Right forelimb (tissue), 1 donor: ENCODE measurements at regions not wholly inside any gene's neighbourhood (a gene's known extent, or its start where the extent isn't known, plus 50 kb on each side); places are given as distances from the start of the nearest gene placed in this dataset.

Experiments used
- DNase-seq: peaks from one replicate; pipeline ENCODE4 v3.0.0-alpha.2; 2018

DNA sequence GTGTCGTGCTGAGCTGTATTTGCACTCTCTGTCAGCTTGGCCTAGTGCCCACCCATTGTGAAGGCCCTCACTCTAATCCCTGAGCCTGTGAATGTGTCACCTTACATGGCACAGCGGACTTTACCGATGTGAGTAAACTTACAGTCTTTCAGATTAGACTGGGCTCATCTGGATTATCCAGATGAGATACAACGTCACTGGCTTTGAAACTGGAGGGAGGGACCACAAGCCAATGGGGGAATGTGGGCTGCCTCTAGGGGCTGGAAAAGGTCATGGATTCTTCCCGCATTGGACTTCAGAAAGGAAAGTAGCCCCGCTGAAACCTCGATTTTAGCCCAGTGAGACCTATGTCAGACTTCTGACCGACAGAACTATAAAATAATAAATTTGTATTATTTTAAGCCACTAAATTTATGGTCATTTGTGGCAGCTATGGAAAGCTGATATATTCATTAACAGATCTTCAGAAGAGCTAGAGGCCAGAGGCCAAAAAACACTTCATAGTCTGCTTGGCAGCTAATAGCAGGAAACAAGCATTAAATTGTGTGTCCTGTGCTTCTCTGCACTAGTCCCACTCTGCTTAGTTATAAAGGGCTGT is 139.0 kb upstream of the GAS1 start:
- no peak for DNase-seq

DNA sequence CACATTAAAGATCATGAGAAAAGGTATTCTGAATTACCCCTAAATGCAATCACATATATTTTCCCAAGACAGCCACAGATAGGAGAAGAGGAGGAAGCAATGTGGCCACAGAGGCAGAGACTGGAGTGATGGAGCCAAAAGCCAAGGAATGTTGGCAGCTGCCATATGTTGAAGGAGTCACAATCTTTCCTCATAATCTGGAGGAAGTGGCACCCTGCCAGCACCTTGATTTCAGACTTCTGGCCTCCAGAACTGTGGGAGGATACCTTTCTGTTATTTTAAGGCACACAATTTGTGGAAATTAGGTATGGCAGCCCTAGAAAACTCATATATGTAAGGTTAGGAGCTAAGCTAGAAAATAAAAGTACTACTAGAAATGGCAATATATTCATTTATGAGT is 139.9 kb upstream of the GAS1 start:
- DNase-seq = no peak

DNA sequence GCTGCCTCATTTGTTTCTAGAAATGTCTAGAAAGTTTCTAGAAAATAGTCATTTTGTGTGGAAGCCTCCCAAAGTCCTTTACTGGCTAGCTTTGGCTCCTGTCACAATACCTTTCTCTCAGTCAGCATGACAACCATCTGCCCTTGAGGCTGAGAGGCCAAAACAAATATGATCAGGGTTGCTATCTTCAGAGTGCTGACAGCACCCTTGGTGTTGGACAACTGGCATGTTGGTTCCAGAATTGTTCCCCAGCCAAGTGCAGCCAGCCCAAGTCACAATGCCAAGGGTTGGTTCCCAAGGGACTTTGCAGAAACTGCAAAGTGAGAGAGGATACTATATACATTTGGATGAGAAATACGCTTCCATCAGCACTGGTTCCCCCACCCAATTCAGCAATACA is 140.9 kb upstream of the GAS1 start:
- no peak for DNase-seq

DNA sequence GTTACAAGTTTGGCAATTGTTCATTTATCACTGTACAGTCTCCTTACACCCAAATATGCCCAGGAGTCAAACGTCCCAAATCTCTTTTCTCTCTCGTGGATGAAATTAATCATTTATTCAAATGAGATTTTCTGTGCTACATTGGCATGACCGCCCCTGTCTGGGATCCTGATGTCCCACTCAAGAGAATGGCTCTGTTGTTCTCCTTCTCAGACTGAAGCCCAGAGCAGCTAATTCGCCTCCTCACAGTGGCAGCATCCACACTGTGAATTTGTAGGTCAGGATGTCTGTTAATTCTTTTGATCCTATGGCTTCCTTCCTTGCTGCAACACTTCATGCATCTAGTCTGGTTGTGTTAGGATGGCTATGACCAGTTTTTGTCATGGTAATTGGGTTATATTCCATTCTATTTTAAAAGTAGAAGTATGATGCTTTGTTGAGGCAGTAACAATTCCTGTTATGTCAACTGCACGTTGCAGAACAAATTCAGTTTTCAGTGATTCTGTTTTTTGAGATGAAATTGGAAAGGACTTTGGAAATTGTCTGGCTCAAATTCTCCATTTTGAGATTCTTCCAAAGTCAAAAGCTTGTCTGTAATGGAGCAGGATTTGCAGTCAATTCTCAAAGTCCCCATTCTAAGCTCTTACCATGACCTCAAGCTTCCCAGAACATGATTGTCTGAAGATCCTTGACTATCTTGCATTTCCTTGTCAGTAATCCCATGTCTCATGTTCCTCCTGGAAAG is 141.5 kb upstream of the GAS1 start:
- no peak for DNase-seq

DNA sequence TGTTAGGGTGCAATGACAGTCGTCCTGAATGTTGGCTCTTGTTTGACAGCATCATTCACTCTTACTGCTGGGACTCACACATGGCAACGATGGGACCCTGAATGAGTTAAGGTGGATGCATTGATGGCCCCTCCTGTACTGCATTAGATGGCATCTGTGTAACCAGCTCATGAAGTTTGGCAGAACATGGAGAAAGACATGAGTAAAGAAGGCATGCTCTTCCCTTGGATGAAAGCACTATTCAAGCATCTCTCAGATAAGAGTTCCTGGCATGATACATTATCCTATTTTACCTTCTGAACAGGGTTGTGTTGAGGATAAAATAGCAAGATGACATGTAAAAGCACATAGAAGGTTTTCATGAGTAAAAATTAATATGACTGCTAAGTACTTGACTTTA is 142.2 kb upstream of the GAS1 start:
- no peak for DNase-seq

DNA sequence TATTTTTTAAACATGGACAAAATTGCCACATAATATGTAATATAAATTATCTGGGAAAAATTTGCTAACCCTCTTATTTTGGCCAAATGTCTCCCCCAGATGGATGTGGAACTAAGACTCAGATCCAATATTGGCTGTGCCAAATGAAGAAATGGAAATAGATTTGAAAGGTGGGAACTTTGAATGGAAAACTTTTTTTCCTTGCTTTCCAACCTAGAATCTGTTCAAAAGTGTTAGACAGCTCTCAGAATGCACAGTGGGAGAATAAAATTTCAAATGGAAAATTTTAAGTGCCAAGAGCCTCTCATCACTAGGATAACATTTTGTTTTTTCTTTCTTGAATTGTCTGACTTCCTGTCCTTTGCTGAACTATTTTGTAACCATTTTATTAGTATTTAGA is 142.6 kb upstream of the GAS1 start:
- no peak for DNase-seq

DNA sequence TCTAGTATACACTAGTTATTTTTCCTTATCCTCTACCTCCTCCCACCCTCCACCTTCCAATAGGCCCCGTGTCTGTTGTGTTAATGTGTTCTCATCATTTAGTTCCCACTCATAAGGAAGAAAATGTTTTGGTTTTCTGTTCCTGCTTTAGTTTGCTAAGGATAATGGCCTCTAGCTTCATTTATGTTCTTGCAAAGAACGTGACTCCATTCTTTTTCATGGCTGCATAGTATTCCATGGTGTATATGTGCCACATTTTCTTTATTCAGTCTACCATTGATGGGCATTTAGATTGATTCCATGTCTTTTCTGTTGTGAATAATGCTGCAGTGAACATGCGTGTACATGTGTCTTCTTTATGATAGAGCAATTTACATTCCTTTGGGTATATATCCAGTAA is 146.5 kb upstream of the GAS1 start:
- no peak for DNase-seq

DNA sequence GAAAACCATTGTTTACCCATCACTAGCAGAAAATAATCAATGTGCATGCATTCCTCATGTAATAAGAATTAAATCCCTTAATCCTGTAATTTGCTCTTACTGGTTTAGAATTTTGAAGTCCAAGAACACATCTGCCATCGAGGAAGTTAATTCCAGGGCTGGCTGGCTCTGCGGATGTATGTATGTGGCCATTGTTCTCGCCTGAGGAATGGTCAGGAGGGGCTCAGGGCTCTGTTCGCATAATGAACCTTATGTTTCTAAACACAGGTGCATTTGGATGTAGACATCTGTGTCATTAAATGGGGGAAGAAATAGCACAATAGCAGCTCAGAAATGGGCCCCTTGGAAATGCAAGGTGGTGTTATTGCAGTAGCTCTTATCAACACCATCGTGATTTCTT is 148.6 kb upstream of the GAS1 start:
- DNase-seq = no peak

DNA sequence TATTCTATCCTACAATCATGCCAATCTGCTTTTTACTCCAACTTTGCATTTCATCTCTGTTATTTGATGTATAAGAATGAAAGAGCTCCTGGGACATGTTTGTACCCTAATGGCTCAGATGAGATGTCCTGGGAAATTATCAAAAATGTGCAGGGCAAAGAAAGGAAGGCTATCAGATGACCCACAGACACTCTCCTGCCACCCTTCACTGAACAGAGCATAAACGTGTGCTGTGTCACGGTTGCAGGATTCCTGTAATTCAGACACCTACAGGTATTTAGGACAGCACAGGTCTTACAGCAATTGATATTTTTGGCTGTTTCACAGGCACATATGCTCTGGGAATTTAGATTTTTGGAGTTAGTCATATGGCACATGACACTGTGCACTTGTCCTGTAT is 149.2 kb upstream of the GAS1 start:
- DNase-seq = no peak

DNA sequence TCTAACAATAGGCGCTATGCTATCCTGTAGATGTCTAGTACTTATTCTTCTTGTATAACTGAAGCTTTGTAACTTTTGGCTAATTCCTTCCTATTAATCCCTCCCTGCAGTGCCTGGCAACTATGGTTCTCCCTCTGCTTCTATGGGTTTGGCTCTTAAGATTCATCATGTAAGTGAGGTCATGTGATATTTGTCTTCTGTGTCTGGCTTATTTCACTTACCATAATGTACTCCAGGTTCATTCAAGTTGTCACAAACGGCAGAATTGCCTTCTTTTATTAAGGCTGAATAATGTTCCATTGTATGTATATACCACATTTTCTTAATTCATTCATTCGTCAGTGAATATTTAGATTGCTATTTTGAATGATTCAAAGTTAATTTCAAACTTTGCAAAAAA is 149.9 kb upstream of the GAS1 start:
- no peak for DNase-seq

DNA sequence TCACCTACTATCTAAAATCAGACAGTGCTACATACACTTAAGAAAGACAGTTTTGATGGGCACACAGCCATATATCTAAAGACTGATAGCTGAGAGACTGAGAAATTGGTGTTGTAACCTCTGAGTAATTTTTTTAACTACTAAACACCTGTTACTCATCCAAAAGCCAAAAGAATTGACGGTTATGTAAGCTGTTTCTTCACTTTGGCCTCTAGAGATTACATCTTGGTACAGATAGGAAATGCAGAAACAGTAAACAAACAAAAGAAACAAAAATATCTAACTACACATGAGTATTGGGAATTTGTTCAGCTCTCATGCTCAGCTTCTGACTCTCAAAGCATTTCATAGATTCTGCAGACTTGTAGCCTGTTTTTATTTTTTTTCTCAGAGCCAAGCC is 152.1 kb upstream of the GAS1 start:
- DNase-seq = no peak

DNA sequence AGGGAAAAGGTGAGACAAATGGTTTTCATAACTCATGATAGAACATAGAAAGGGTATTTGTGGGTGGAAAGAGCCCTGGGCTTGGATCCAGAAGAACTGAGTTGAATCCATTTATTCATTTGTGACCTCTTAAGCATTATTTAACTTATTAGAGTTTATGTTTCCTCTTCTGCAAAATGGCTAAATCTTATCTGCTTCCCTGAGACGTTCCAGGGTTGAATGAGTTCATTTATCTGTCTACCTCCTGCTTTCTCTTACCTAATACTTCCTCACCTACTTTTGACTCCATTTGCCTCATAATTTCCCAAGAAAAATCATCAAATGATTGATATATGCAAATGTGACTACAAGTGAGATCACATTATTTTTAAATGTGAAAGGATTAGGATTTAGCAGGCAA is 152.7 kb upstream of the GAS1 start:
- no peak for DNase-seq

DNA sequence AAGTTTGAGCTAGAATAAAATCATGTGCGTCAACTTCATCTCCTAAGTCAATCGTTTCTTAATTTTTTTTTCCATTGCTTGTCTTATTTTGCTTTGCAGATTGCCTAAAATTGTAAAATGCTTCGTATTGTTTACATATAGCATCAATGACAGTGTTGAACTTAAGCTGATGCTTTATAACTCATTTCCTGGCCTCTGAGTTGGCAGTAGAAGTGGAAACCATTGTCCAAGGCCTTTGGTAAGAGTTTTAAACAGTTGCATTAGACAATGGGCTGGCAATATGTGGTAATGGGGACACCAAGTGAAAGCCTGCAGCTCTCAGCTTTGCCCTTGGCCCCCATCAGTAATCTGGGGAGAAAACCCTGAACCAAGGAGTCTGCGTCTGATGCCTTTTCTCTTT is 154.8 kb upstream of the GAS1 start:
- no peak for DNase-seq

DNA sequence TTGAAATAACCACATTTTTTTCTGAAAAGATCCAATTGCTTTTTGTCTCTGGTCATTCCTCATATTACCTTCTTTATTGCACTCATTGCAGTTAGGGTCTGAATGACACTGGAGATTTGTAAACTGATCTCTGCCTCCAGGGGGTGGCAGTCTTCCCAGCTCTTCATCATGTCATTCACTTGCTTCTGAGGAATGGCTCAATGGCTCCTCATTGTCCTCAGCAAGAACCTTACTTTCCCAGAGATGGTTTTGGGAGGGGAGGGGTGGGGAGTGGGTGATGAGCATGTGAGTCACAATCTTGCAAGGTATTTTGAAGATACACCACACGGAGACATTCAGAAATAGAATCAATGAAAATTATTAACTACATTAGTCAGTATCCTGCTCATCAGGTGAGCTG is 159.8 kb upstream of the GAS1 start:
- no peak for DNase-seq

DNA sequence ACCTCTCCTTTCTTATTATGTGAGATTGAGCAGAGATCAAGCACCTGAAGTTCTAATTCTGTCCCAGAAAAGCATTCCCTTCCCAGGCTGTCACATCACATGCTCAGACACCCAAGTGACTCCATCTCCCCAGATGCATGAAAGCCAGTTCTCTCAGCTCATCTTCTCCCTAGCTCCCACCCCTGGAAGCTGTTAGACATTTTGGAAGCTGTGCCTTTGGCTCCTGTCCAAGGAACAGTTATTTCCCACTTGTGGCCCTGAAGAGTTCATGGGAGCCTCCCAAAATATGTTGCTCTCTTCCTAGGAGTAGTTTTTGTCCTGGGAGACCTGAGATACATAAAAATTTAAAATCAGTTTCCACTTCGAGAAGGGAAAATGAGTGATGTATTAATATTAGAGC is 161.4 kb upstream of the GAS1 start:
- DNase-seq = peak; percentile 75

DNA sequence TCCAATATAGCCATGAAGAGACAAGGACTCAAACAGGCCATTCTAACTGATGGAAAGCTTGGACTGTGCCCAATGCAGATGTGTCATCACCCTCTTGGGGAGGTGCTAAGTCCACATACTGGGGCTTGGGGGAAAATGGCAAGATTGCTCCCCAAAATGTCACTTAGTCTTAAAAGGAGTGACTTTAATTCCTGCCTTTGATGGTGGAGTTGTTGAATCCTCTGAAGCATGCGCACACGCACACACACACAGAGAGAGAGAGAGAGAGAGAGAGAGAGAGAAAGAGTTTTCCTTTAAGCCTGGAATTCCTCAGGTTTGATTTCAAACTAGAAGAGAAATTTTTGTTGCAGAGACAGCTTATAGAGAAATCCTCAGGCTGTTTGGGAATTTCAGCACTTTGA is 161.9 kb upstream of the GAS1 start:
- no peak for DNase-seq

DNA sequence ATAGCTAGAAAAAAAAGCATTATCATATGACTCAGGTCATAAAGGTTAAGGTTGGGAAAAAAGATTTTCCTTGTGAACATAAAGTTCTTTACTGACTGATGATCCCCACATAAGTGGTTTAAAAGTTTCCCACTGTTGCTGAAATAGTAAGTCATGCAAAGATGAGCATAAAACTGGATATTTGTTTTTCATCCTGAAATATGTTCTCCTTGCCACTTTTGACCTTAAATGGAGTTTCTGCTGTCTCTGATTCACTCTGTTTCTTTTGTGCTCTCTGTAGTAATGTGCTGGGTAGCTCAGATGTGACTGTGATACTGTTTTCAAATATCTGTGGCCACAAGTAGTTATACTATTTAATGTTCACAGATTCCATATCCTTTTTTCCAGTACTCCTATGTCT is 162.5 kb upstream of the GAS1 start:
- DNase-seq = no peak

DNA sequence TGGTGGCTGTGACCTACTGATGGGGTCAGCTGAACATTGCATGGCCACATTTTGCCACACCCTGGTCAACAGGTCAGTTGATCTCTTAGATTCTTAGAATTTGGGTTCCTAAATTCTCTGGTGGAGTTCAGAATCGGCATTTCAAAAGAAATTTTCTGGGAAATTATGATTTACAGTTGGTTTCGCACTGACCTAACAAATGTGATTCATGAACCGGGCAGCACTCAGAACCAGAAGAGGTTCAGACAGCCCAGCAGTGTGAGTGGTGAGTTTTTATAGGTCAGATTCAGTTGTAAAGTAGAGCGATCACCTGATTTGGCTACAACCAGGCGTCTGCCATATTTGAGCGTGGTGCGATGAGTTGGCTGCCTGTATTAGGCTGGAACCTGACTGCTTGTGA is 163.7 kb upstream of the GAS1 start:
- no peak for DNase-seq

DNA sequence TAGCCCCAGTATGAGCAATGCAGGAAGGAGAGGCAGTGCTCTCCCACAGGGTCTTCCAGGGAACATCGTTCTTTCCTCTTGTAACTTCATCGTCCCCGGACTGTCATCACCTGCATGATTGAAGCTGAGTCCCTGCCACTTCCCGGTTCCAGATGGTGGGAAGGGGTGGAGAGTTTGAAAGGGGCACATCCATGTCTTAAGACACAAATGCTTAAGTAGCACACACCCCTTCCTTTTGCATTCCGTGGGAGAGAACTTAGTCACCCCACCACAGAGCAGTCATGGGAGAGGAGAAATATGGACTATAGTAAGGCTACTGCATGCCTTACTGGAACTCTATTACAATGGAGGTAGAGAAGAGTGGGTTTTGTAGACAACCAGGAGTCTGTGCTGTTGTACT is 165.3 kb upstream of the GAS1 start:
- DNase-seq = no peak

DNA sequence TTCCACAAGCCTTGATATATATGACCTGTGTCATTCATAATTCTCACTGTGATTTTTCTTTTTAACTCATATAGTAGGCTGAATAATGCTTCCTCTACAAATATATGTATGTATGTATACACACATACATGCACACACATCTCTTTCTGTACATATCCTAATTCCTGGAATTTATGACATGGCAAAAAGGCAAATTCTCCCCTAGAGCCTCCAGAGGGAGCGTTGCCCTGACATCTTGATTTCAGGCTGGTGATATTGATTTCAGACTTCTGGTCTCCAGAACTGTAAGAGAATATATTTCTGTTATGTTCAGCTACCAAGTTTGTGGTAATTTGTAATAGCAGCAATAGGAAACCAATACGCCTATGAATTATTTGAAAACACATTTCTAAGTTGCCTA is 166.6 kb upstream of the GAS1 start:
- no peak for DNase-seq

DNA sequence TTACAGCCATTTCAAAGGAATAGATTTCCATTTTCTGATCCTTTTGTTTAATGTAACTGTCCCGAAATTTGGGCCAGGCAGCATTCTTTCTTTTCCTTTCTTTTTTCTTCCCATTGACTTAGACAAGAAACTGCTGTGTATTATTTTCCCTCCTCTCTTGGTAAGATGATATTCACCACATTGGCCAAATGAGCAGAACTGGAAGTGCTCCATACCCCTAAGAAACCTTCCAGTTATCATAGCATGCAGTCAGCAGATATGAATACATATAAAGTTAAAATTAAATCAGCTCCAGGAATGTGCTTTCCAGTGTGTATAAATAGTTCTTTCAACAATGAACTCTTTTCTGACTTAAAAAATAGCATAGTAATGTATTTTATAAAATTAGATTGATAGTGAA is 168.5 kb upstream of the GAS1 start:
- no peak for DNase-seq

DNA sequence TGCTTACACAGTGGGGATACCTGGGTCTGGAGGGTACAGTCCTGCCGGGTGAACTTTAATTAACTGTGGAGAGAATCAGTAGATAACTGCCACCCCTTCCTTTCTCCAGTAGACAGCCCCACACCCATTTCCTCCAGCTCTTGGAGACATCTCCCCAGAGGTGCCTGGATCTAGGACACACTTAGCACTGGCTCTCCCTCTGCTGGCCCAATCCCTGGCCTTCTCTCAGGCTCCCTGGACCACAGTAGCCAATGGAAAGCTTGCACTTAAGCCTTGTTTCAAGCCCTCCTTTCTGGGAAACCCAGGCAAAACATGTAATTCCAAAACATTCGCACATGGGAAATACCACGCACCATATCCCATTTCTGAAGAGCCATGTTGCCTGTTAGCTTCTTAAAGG is 169.2 kb upstream of the GAS1 start:
- DNase-seq = no peak

DNA sequence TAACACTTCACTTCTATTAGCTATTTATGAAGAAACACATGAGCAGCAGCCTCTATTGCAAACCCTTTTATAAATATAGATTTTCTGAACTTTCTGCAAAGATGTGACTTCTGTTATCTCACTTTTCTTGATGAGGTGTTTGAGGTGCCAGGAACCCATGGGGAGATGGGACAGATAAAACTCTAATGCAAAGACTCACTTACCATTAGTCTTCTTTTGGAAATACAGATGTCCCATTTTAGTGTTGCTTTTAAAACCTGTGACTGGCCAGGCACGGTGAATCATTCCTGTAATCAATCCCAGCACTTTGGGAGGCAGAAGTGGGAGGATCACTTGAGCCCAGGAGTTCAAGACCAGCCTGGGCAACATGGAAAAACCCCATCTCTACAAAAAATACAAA is 171.3 kb upstream of the GAS1 start:
- no peak for DNase-seq

DNA sequence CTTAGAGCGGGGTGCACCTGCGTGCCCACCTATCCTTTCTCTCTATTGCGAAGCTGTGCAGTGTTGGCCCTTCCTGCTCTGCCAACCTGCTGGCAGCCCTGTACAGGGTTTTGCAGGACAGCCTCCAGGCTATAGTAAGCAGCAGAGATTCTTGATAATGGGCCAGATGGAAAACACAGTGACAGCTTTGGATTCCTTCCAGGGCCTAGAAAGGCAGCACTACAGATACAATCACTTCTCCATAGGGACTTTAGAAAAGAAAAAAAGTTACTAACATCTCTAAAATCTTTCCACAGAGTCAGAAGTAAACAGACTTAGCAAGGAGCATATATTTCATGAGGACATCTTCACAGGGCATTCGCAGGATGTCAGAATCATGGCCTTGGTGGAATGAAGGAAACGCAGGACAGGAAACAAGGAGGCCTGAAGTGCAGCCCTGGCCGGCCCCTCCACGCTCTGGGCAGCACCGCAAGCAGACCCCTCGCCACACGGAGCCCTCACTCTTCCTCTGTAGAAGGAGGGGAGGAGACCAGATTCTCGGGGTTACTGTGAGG is 172.1 kb upstream of the GAS1 start:
- DNase-seq = peak; percentile 64

DNA sequence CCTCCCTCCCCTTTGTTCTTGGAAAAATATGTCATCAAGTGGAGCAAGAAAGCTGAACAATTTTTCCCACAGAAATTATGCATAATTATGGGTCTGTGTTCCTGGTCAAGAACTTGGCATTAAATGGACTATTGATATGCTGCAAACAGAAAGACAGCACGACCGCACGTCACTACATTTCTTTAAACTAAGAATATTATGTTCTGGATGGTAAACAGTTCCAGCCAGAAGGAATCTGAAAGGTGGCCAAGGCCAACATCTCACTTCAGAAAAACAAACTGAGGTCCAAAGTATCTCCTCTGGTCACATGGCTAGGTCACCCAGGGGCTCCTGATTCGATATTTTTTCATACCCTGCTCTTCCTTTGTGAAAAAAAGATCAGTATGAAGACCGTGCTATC is 173.3 kb upstream of the GAS1 start:
- no peak for DNase-seq
